Lung (tissue), 11 donors: ENCODE measurements at regions not wholly inside any gene's neighbourhood (a gene's known extent, or its start where the extent isn't known, plus 50 kb on each side); places are given as distances from the start of the nearest gene placed in this dataset.
A peak's percentile ranks its signal among the peaks of the same experiment; 100 is the strongest.

Experiments used
- ATAC-seq: fragments of 200-7000 bp; cut with Tn5 transposase; one replicate; pipeline ENCODE4 v1.9.1; 2020; ENCODE audit warnings: moderate number of reproducible peaks; ENCODE audit not compliant: insufficient read depth, low FRiP score
- DNase-seq, 3 donors: peaks; one replicate each; pipeline ENCODE4 v3.0.0-alpha.2; 2013 to 2017
- H3K27ac ChIP-seq, 2 donors: one replicate each; pipeline ENCODE4 v1.5.1; 2013; ENCODE audit warnings: mild to moderate bottlenecking in 2 of 2, moderate library complexity in 2 of 2, control low read depth in 1 of 2, inconsistent platforms in 1 of 2, low read depth in 1 of 2, low read length in 1 of 2
- H3K27me3 ChIP-seq, 3 donors: one replicate each; pipeline ENCODE4 v1.5.1; 2013; ENCODE audit warnings: low read length in 2 of 3; ENCODE audit not compliant: control insufficient read depth in 3 of 3, insufficient read depth in 3 of 3
- H3K36me3 ChIP-seq, 4 donors: one replicate each; pipeline ENCODE4 v1.5.1; 2013; ENCODE audit warnings: low read length in 4 of 4, mild to moderate bottlenecking in 1 of 4, moderate library complexity in 1 of 4; ENCODE audit not compliant: control insufficient read depth in 4 of 4, insufficient read depth in 4 of 4
- H3K4me1 ChIP-seq, 5 donors: one replicate each; pipeline ENCODE4 v1.5.1; 2013; ENCODE audit warnings: low read length in 5 of 5, mild to moderate bottlenecking in 2 of 5, moderate library complexity in 1 of 5; ENCODE audit not compliant: control insufficient read depth in 5 of 5, insufficient read depth in 5 of 5
- H3K4me3 ChIP-seq: one replicate; pipeline ENCODE4 v1.5.1; 2013; ENCODE audit warnings: mild to moderate bottlenecking, control low read depth, moderate library complexity
- H3K9ac ChIP-seq, 2 donors: one replicate each; pipeline ENCODE4 v1.5.1; 2013; ENCODE audit warnings: low read length in 2 of 2, control low read depth in 1 of 2; ENCODE audit not compliant: insufficient read depth in 1 of 2
- H3K9me3 ChIP-seq, 4 donors: one replicate each; pipeline ENCODE4 v1.5.1; 2013; ENCODE audit warnings: low read length in 3 of 4, mild to moderate bottlenecking in 1 of 4, moderate library complexity in 1 of 4; ENCODE audit not compliant: control insufficient read depth in 4 of 4, insufficient read depth in 3 of 4
- CTCF ChIP-seq: IDR thresholded peaks from 2 replicates; pipeline ENCODE4 v1.5.1; 2012; ENCODE audit warnings: mild to moderate bottlenecking; ENCODE audit errors: control extremely low read depth, extremely low read depth
- WGBS, 2 donors: extraction: QIAGEN DNeasy Blood & Tissue Kit; methylation state at CpG; one replicate each; pipeline ENCODE4 v1.1.7; 2013; 5-methylcytosine and 5-hydroxymethylcytosine counted together
- donor health status: control.
- donor health status: control.
- donor health status: Bipolar disorder and iron deficiency.
- donor health status: healthy.
- donor health status: DM: yes; HTN: yes; CAD: no.

- DNase-seq (peak; percentile 55 to 70 (median 64)), ATAC-seq (no peak)
- Histone ChIP-seq H3K9me3 (peaks cover 0 to 4% (median 0%) of the 10 kb centered on the region in 4 donors), H3K27me3 (no peaks in the 10 kb centered on the region), H3K27ac (peak overlapping the region; percentile 37 to 42), H3K4me1 (peaks cover 0 to 40% (median 18%) of the 10 kb centered on the region in 5 donors), H3K4me3 (no peak overlapping the region), H3K36me3 (no peaks in the 10 kb centered on the region), H3K9ac (no peak overlapping the region)
- TF ChIP-seq CTCF: no peak
- 29 to 50% methylated on average over 8 of the region's 8 CpGs for WGBS, 2 donors
Observed at GRCh38 chr6:11653028-11653583, 115.6 kb downstream of the TMEM170B start.

- no peak overlapping the region for H3K27ac ChIP-seq
Observed at GRCh38 chr6:11654876-11655275, 117.3 kb downstream of the TMEM170B start.

GRCh38 chr6:11656491-11656890, 118.9 kb downstream of the TMEM170B start:
- H3K27me3 ChIP-seq: no peaks in the 10 kb centered on the region
- WGBS, 2 donors: 68 to 83% methylated on average over 7 of the region's 7 CpGs
- H3K4me1 ChIP-seq: peaks cover 0 to 31% (median 18%) of the 10 kb centered on the region in 5 donors
- no peak for DNase-seq
- no peaks in the 10 kb centered on the region for H3K9me3 ChIP-seq
- no peaks in the 10 kb centered on the region for H3K36me3 ChIP-seq
- ATAC-seq: no peak
- no peak overlapping the region for H3K4me3 ChIP-seq
- H3K9ac ChIP-seq: no peak overlapping the region
- TF ChIP-seq CTCF: no peak
- no peak overlapping the region for H3K27ac ChIP-seq

More at GRCh38 chr6:11654876-11655275, 117.3 kb downstream of the TMEM170B start:
- no peaks in the 10 kb centered on the region for H3K27me3 ChIP-seq
- ATAC-seq (no peak), DNase-seq (peak in 1 of 3 donors; percentile 52)
- no peak overlapping the region for H3K4me3 ChIP-seq
- no peaks in the 10 kb centered on the region for H3K36me3 ChIP-seq
- 57 to 77% methylated on average over 2 of the region's 2 CpGs for WGBS, 2 donors
- peak overlapping the region in 1 of 2 donors; percentile 34 for H3K9ac ChIP-seq
- TF ChIP-seq CTCF: no peak
- peaks cover 0 to 40% (median 18%) of the 10 kb centered on the region in 5 donors for H3K4me1 ChIP-seq
- H3K9me3 ChIP-seq: no peaks in the 10 kb centered on the region

- 70 to 85% methylated on average over 2 of the region's 2 CpGs for WGBS, 2 donors
- H3K36me3 ChIP-seq: no peaks in the 10 kb centered on the region
- DNase-seq (no peak), ATAC-seq (no peak)
- H3K9ac ChIP-seq: no peak overlapping the region
- H3K27ac ChIP-seq: no peak overlapping the region
- H3K4me3 ChIP-seq: no peak overlapping the region
- H3K9me3 ChIP-seq: no peaks in the 10 kb centered on the region
- peaks cover 0 to 18% (median 8%) of the 10 kb centered on the region in 5 donors for H3K4me1 ChIP-seq
- TF ChIP-seq CTCF: no peak
- H3K27me3 ChIP-seq: no peaks in the 10 kb centered on the region
Observed at GRCh38 chr6:11659757-11660156, 118.8 kb downstream of the ADTRP start.
